ENCODE measurements at regions not wholly inside any gene's neighbourhood (a gene's known extent, or its start where the extent isn't known, plus 50 kb on each side); places are given as distances from the start of the nearest gene placed in this dataset.
"Not testable (repeated sequence)": the region's sequence is repeated elsewhere in the genome, so short reads cannot be mapped to it uniquely, and the experiment has no call there.

DNA sequence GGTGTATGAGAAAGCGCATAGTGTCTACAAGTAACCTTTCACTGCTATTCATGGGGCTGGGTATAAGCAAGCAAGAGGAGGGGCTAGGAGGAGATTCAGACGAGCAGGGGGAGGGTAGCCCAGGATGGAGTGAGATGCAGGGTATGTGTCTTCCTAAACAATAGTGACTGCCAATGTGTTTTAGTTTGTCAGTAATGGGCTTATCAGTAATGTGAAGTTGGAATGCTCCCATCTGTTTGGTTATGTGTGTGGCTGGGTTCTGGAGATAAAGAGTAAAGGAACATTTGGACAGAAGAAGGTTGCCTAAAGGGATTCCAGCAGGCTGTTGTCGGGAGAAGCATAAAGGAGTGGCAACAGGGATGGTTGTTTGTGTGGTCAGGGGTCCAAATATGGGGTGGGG lies 62.7 kb upstream of the EZR start:
- DNase-seq, result not testable (repeated sequence)

DNA sequence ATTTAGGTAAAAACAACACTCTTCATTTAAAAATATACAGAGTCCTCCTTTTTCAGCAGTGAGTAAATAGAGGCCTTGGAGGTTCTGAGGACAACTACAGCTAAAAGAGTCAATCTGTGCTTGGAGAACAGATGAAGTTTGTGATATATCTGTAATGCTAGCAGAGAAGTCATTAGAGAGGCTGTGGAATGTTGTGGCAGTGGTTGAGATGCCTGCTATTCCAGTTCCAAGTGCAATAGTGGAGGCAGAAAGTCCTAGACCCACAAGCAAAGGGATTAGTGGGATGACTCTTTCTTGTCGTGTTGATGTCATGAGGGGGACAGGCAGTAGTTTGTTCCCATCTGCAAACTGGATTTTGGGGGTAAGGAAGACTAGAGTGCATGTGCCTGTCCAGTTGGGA lies 62.1 kb upstream of the EZR start:
- not testable (repeated sequence) for DNase-seq

- DNase-seq, result no peak
Observed at GRCh38 chr6:158879180-158879579, 60.0 kb upstream of the EZR start.

GRCh38 chr6:158877716-158878115 lies 58.5 kb upstream of the EZR start:
- DNase-seq, result no peak

- no peak for DNase-seq
Observed at GRCh38 chr6:158876886-158877285, 57.7 kb upstream of the EZR start.

DNA sequence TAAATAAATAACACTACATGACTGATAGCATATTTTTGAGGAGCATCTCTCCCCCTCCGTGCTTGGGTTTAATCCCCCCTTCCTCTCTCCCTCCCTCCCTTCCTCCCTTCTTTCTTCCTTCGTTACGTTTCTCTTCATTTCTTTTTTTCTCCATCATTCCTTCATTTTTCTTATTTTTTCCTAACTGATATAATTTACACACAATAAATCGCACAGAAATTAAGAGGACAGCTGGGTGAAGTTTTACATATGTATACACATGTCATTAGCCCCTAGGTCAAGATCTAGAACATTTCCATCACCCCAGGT lies 51.4 kb upstream of the EZR start:
- peak; percentile 40 for DNase-seq

- DNase-seq, result peak; percentile 100
Observed at GRCh38 chr6:158869826-158870648, 50.9 kb upstream of the EZR start.

DNA sequence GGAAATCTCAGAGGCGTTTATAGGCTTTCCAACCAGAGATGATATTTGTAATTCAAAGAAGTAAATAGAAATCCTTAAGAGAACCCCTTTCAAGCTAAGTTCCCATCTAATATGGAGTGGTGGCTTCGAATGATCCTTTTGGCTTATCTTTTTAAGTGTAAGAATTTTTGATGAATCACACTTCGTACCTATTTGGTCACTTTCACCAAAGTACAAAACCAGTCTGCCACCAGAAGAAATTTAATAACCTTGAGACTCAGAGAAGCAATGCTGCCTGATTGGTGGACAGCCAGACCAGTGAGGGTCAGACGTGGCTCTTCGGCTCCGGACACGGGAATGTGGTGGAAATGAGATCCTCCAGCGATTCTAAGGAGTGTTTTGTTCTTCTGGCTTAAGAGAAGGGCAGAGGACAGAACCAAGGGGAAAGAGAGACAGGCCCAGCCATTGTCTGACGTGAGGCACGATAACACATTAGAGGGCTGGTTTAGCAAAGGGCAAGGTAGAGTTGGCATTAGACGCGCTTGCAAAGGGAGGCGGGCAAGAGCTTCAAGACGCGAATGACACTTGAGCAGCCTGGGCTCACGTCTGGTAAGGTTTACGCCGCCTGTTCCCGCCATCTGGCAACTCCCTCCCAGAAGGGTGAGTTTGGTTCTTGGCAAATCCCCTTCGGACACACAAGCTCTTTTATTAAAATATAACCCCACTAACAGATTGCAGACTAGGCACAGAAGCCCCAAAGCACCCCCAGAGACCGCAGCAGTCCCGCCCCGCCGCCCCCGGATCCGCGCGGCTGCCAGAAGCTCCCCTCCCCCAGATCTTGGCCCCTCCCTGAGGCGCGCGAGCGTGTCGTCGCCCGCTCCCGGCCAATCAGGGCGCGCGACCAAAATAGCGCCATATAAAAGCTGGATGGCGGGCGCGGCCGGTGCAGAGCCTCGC lies 50.0 kb upstream of the EZR start:
- DNase-seq, result peak; percentile 100
